NCI-H1105 (cell line): ENCODE measurements at regions not wholly inside any gene's neighbourhood (a gene's known extent, or its start where the extent isn't known, plus 50 kb on each side); places are given as distances from the start of the nearest gene placed in this dataset.
"Not testable (repeated sequence)": the region's sequence is repeated elsewhere in the genome, so short reads cannot be mapped to it uniquely, and the experiment has no call there.

Source experiments
- DNase-seq: peaks from one replicate; lab custom pipeline; 2025; lab: John Stamatoyannopoulos, UW

DNA sequence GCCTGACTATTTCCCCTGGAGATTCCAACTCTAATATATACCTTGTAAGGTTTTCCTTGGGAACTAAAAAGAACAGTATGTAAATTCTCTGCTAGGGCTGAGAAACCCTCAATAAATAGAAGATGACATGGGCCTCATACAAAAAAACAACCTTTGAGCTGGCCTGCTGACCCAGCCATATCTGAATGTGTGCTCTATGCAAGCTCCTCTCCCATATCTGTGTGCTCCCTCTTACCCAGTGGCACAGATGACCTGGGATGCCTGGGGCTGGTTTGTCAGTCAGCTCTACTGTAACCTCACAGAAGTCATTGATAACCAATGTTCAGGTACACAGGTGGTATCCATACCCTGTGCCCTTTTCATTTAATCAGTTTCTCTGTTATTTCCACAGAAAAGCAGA, 329.2 kb downstream of the SEC16B start:
- no peak for DNase-seq

DNA sequence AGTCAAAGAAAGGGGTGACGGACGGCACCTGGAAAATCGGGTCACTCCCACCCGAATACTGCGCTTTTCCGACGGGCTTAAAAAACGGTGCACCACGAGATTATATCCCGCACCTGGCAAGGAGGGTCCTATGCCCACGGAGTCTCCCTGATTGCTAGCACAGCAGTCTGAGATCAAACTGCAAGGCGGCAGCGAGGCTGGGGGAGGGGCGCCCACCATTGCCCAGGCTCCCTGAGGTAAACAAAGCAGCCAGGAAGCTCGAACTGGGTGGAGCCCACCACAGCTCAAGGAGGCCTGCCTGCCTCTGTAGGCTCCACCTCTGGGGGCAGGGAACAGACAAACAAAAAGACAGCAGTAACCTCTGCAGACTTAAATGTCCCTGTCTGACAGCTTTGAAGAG, 335.7 kb downstream of the SEC16B start:
- DNase-seq = not testable (repeated sequence)

DNA sequence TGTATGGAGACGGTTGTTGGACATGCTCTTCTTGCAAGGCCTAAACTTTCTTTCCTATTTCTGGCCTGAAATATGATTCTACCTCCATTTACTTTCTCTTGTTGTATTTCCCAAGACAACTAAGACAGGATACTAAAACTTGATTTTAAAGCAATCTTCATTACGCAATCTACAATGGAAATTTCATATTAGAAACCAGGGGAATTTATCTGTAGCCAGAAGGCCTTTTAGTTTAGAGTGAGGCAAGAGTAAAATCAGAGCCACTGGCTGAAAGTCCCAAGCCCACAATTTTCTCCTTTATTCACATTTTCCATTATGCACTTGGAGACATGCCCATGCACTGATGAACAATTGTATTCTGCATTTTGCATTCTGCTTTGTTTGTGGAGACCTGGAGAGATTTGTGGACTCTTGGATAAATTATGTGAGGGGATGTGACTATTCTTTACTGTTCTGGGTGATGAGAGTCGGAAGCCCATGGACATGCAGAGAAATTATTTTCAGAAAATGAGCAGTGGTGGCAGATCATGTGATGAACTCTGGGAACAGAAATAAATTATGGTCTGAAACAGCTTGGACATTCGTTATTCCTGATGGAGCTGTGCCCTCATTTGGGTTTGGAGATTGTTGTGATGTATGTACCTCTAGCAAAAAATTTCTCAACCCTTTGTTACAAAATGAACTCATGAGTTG, 336.8 kb downstream of the SEC16B start:
- DNase-seq = no peak

DNA sequence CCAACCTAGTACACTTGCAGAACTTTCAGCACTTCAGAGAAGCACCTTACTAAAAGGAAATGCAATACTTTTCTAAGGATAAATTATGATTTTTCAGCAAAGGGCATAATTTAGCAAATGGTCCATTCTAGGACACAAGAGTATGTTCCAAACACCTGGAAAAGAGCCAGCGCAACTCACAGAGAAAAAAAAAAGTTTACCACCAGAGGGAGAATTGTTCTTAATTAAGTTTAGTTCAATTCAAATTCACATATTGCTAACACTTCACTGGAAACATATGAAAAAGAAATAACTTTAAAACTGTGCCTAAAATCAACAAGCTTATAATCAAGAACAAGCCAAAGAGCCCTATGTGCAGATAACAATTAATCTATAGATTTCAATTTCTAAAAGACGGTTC, 338.1 kb downstream of the SEC16B start:
- no peak for DNase-seq

DNA sequence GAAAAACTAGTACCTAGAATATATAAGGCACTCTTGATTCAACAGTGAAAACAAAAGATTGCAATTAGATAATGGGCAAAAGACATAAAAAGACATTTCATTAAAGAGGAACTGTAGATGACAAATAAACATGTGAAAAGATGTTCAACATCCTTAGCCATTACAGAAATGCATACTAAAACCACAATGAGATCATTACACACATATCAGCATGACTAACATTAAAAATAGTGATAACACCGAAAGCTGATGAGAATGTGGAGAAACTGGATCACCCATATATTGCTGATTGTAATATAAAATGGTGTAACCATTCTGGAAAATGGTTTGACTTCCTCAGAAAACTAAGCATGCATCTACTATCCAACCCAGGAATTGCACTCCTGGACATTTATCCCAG, 340.3 kb downstream of the SEC16B start:
- no peak for DNase-seq

DNA sequence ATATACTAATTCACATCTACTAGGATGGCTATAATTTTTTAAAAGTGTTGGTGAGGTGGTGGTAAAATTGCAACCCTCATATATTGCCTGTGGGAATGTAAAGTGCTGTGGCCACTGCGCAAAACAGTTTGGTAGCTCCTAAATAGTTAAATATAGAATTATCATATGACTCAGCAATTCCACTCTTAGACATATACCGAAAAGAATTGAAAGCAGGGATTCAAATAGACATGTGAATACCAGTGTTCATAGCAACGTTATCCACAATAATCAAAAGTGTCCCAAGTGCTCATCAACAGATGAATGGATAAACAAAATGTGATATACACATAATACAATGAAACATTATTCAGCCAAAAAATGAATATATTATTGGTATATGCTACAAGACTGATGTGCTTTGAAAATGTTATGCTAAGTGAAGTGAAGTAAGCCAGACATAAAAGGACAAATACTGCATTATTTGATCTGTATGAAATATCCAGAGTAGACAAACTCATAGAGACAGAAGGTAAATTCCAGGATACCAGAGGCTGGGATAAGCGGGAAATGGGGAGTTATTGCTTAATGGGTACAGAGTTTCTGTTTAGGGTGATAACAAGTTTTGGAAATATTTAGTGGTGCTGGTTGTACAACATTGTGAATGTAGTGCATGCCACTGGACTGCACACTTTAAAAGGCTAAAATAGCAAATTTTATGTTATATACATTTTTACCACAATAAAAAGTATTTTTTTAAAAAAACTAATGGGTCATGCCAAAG, 342.5 kb downstream of the SEC16B start:
- DNase-seq = no peak

DNA sequence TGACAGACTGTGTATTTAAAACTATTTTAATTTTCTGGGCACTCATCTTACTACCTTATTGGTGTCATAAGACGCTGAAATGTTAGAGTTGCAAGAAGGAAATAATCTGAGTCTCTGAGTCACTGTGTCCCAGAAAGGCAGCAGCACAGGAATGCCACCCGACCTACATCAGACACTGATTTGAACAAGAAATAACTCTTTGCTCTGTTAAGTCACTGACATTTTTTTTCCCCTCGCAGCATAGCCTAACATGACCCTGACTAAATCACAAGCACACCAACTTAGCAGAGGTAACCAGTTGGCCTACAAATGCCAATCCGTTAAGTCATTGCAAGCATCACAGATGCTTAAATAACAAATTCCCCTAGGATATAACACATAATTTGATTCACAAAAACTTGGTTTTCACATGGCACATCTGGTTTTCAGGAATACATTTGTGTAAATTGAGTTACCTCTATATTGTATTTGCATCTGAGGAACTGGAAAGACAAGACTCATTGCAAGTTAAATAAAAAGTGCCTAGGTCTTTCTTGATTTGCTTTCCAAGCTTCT, 349.1 kb downstream of the SEC16B start:
- no peak for DNase-seq

DNA sequence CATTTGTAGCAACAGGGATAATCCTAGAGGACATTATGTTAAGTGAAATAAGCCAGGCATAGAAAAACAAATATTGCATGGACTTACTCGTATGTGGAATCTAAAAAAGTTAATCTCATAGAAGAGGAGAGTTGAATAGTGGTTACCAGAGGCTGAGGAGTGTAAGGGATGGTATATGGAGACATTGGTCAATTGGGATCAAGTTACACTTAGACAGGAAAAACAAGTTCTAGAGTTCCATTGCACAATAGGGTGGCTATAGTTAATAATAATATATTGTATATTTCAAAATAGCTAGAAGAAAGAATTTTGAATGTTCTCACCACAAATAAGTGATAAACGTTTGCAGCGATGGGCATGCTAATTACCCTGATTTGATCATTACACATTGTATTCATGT, 354.6 kb downstream of the SEC16B start:
- DNase-seq = no peak

DNA sequence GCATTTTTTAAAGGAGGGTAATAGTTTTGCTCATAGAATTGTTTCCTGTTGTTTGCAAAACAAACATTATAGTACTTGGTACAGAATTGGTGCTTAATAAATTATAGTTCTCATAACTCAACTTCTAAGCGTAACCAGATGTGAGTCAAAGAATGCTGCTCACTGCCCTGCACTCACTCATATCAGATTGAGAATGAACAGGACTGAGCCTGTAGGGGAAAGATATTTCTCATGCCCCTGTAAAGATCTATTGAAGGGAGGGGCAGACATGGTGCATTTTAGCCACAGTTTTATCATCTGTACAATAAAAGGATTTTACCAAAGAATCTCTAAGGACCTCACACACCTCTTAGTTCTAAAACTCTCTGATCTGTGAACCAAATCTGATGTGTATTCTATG, 358.5 kb downstream of the SEC16B start:
- DNase-seq = no peak

DNA sequence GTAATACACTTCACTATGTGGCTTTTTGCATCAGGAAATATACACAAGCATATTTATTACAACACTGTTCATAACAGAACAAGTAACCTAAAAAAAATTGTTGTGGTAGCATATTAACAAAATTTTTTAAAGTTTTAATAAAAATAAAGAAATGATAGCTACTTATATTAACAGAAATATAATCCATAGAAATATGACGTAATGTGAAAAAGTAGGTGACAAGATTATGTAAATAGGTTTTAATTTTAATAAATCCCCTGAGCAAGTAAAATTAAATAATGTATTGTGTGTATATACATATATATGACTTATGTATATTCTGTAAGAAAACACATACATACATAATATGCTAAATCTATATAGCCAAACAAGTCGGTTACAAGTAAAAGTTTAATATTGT, 359.9 kb downstream of the SEC16B start:
- no peak for DNase-seq

DNA sequence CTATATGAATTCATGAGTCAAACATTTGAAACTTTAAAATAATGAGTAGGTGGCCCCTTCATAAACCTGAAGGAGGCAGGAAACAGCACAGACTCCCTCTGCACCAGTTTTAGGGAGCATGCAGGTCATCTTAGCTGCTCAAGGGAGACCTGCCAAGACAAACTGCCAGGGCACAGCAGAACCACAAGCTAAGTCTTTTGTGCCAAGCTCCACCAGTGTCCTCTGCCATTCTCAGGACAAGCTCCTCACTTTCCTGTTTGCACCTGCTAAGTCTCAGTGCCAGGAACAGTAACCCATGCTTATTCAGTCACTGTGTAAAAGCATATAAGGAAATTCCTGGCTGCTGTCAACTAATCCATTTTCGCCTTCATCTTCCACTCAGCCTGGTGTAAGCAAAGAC, 368.9 kb downstream of the SEC16B start:
- no peak for DNase-seq

DNA sequence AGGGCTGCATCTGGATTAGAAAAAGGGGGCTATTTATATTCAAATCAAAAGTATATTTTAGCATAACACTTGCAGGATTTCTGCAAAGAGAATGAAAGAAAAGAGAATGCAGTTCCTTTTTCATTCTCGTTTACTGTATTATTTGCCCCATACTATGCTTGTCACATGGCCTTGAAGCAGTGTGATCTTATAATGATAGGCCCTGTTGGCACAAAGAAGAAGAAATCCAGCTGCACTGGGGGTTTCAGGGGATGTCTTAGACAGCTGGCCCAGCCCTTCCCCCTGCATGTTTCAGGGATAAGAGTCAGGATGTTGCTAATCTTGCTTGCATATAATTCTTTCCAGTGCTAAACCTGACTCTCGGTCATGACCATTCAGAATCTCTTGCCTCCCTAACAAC, 369.5 kb downstream of the SEC16B start:
- no peak for DNase-seq

DNA sequence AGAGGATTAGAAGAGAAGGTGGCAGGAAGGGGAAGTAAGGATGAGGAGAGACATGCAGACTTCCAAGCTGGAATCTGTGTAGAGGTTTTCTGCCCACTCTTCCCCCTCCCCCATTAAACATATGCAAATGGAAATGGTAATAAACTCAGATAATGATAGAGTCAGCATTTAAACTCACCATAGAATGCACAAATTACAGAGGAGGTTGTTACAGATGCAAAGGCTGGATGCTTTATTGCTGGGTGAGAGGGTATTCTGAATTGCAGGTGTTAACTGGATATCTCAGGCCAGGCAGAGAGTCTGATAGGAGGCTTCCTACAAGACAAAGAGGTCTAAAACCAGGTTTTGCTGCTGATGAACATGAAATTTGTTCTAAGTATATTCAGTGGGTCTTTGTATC, 372.5 kb downstream of the SEC16B start:
- no peak for DNase-seq

DNA sequence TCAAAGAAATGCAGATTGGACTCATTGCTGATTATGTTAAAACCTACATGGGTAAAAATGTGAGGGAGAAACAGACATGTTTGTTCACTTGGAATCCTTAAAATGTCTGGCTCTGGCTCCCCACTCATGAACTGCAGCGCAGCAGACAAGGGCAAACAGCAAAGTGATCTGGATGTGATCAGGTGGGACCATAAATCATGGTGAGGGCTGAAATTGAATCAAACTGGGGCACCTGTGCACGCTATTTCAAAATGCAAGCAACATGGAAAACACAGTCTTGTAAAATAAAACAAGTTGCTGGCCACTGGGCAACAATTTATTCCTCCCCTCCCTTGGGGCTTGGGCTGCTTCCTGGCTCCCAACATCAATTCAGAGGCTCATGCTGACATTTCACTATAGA, 373.4 kb downstream of the SEC16B start:
- no peak for DNase-seq

DNA sequence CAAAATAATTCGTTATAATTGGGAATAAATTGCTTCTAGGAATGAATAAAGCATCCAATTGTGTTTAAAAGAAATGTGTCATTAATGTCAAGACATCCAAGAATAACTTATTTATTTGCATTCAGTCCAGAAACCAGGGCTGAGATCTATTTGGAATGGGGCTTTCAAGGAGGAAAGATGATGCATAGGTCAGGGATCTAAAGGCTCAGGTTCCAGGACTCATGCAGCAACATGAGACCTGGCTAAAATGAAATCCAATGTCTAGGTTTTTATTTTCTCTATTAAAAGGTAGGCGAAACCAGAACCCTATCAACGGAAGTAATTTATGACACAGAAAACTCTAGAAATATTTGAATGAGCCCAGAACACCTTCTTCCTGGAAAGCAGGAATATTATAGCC, 376.8 kb downstream of the SEC16B start:
- DNase-seq = no peak

DNA sequence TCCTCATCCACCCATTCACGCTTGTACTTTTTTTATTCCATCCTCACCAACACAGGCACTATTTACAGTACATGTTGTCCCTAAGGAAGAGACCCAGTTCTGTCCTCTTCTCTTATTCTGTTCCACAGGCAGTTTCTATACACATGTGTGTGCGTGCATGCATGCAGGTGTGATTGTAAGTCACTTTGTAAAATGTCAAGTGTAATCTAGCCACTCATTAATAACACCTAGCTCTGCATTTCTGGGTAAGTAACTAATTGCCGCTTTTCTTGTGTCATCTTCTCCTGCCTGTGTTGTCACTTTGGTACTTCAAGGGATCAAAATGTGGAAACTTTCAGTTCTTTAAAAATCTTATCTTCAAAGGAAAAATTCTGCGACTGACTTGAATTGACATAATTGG, 377.2 kb downstream of the SEC16B start:
- DNase-seq = no peak

DNA sequence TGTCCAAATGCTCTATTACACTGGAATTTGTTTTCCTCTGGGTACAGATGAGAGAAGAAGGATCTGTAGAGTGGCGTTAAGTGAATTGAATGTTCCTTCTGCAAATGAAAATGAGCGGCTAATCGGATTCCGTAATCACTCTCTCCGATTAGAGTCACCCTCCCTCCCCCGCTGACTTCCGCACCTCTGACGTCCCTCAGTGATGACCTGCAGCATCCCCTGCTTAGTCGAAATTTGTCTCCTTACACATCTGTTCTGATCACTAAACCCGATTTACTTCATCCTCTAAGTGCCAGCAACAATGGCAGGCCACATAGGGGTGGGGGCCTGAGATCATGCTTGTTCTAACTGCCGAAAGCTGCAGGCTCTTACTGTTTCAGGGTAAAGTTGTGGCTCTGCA, 378.7 kb downstream of the SEC16B start:
- no peak for DNase-seq

DNA sequence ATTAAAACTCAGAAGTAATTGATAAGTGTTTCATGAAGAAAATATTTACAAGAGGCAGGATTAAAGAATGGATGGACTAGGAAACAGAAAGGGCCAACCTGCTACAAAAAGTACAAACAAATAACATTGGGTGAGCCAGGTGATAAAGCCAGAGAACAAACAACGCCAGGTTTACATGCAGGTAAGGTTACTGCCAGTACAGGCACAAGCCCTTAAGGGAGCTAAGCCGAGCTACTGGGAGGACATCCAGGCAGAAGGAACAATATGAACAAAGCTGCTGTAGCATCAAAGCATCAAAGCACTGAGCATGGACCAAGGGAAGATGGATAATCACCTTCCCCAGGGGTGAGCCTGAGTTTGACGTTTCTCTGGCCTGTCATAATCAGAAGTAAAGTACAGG, 380.7 kb downstream of the SEC16B start:
- DNase-seq = no peak

DNA sequence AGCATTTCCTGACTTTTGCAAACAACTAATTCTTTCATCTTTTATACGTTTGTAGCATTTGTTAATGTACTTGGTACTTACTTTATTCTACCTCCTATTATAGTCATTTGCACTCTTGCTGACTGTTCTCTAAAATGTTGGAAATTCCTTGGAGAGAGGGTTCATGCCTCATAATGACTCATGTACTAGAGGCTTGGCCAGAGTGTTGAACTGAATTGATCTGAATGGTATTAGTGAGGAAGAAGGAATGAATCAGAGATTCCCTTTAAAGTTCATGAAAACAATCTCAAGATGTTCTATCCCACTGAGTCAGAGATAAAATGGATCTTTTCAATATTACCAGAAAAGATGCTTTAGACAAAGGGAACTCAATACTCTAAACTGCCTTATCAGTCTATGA, 383.4 kb downstream of the SEC16B start:
- DNase-seq = no peak

DNA sequence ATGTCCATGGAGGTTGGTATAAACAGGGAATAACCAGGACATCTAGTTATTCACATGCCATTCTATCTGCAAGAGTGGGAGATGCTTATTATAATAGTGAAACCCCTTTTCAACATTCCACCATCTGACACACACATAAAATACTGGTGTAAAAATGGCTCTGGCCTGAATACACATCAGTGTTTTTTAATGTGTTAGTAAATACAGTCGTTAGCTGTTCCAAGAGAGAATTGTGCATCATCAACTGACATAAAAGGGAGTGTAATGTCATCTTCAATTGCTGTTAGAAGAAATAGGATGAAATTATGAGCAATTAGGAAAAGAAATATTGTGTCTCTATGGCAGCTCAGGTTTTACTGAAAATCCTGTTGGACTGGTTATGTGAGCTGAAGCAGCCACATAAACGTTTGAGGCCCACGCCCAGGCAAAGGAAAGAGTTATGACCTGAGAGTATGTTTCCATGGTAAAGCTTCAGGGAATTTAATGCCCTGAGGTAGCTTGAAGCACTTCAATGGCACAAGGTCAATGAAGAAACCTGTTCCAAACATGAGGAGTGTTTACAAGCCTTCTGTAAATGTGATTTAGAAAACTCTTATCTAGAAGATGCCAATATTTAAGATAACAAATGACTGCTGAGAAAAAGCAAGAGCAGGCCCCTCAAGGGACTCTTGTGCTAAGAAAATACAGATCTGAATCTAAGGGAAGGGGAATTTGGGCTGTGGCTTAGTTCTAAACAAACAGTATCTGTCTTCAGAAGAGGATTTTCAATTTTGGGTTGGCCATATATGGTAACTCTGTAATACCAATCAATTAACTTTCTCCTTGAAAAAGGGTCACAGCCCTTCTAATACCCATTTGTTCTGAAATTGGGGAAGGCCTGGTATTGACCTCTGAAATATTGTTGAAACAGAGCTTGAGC, 384.3 kb downstream of the SEC16B start:
- peak; percentile 87 for DNase-seq

DNA sequence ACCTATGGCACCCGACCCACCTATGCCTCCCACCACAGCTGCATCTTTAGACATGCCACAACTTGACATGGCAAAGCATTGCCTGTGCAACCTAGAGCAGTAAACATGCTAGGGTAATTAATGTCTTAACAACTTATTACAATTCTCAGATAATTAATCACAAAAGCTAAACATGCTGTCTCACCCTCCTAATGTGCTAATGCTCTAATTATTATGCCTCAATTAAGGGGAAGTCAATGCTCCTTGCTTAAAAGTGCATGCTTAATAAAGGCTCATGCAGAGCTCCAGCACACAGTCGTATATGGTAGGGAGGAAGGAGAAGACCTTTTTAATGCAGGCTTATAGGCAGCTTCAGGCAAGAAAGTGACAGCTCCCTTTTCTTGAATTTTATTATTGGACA, 396.0 kb downstream of the SEC16B start:
- no peak for DNase-seq

DNA sequence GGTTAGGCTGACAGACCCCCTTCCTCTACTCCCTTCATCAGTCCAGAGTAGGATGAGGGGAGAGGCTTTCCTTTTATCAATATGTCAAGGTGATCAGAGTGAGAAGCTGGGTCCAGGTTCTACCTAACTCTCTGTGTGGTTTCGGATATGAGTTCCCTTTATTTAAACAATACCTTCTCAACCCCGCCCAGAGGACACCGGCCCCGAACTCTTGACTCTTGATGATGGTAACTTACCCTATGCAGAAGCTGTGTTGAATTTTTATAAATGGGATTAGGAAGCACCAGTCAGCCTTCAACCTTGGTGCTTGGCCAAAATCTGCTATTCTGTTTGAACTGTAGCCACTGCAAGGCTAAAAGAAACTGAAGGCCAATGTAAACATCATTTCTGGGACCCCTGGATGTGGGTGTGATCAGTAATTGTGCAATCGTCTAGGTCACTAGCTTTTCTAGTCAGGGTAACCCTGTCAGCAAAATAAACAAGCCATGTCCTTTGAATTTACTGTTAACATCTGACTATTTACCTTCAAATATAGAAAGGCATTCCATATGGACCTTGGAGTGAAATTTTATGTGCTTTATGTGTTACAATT, 398.3 kb downstream of the SEC16B start:
- DNase-seq = no peak
